Nephron (organoid): ENCODE measurements at regions not wholly inside any gene's neighbourhood (a gene's known extent, or its start where the extent isn't known, plus 50 kb on each side); places are given as distances from the start of the nearest gene placed in this dataset.
A peak's percentile ranks its signal among the peaks of the same experiment; 100 is the strongest.

Experiments used
- H3K27ac Mint-ChIP-seq, 3 experiments: 2 replicates each; pipeline ENCODE4 v1.8.0; 2020; ENCODE audit warnings: mixed read lengths in 3 of 3, mild to moderate bottlenecking in 2 of 3, moderate library complexity in 1 of 3
- H3K27me3 Mint-ChIP-seq: 2 replicates; pipeline ENCODE4 v1.8.0; 2021; ENCODE audit warnings: low read depth, mild to moderate bottlenecking, moderate library complexity, mixed read lengths
- H3K36me3 Mint-ChIP-seq: 2 replicates; pipeline ENCODE4 v1.8.0; 2020; ENCODE audit warnings: low read depth, mixed read lengths
- H3K4me1 Mint-ChIP-seq: 2 replicates; pipeline ENCODE4 v1.8.0; 2020; ENCODE audit warnings: mixed read lengths
- H3K4me3 Mint-ChIP-seq, 3 experiments: 2 replicates each; pipeline ENCODE4 v1.8.0; 2020; ENCODE audit warnings: mild to moderate bottlenecking in 3 of 3, mixed read lengths in 3 of 3, moderate library complexity in 2 of 3
- H3K9me3 Mint-ChIP-seq: 2 replicates; pipeline ENCODE4 v1.8.0; 2020; ENCODE audit warnings: mixed read lengths
- CTCF ChIP-seq, 3 experiments: fragments of 200-600 bp; sonication (generic); IDR thresholded peaks; one replicate each; pipeline ENCODE4 v1.5.0; 2021; ENCODE audit warnings: antibody characterized with exemption in 3 of 3; ENCODE audit not compliant: unreplicated experiment in 3 of 3

GRCh38 chr11:79667380-79667779, 226.6 kb upstream of the TENM4 start:
- H3K27ac Mint-ChIP-seq: no peak overlapping the region
- peaks cover 14% of the 10 kb centered on the region for H3K27me3 Mint-ChIP-seq
- no peaks in the 10 kb centered on the region for H3K9me3 Mint-ChIP-seq
- H3K4me1 Mint-ChIP-seq: peaks cover 50% of the 10 kb centered on the region
- no peak for TF ChIP-seq CTCF (IDR thresholded peaks at IDR 0.05; ENCODE audit: unreplicated experiment in 3 of 3)
- no peak overlapping the region for H3K4me3 Mint-ChIP-seq
- H3K36me3 Mint-ChIP-seq: no peaks in the 10 kb centered on the region

- peaks cover 13% of the 10 kb centered on the region for H3K27me3 Mint-ChIP-seq
Observed at GRCh38 chr11:79663017-79663416, 222.2 kb upstream of the TENM4 start.

GRCh38 chr11:79661373-79661772, 220.5 kb upstream of the TENM4 start:
- TF ChIP-seq CTCF (IDR thresholded peaks at IDR 0.05; ENCODE audit: unreplicated experiment in 3 of 3): no peak
- Mint-ChIP-seq H3K27ac (no peak overlapping the region), H3K9me3 (no peaks in the 10 kb centered on the region), H3K4me1 (peaks cover 21% of the 10 kb centered on the region), H3K4me3 (no peak overlapping the region), H3K27me3 (peaks cover 21% of the 10 kb centered on the region), H3K36me3 (no peaks in the 10 kb centered on the region)

More at GRCh38 chr11:79663017-79663416, 222.2 kb upstream of the TENM4 start:
- no peak overlapping the region for H3K4me3 Mint-ChIP-seq
- no peaks in the 10 kb centered on the region for H3K36me3 Mint-ChIP-seq
- no peaks in the 10 kb centered on the region for H3K9me3 Mint-ChIP-seq
- TF ChIP-seq CTCF (IDR thresholded peaks at IDR 0.05; ENCODE audit: unreplicated experiment in 3 of 3): no peak
- H3K4me1 Mint-ChIP-seq: peaks cover 36% of the 10 kb centered on the region
- H3K27ac Mint-ChIP-seq: no peak overlapping the region

GRCh38 chr11:79648766-79649520, 208.1 kb upstream of the TENM4 start:
- Mint-ChIP-seq H3K36me3 (no peaks in the 10 kb centered on the region), H3K27ac (peak overlapping the region in 1 of 3 experiments; percentile 35), H3K9me3 (no peaks in the 10 kb centered on the region), H3K27me3 (peaks cover 16% of the 10 kb centered on the region), H3K4me3 (no peak overlapping the region), H3K4me1 (peaks cover 6% of the 10 kb centered on the region)
- no peak for TF ChIP-seq CTCF (IDR thresholded peaks at IDR 0.05; ENCODE audit: unreplicated experiment in 3 of 3)

- Mint-ChIP-seq H3K27ac (no peak overlapping the region), H3K4me1 (no peaks in the 10 kb centered on the region), H3K36me3 (no peaks in the 10 kb centered on the region), H3K27me3 (peaks cover 7% of the 10 kb centered on the region), H3K9me3 (no peaks in the 10 kb centered on the region), H3K4me3 (no peak overlapping the region)
- TF ChIP-seq CTCF (IDR thresholded peaks at IDR 0.05; ENCODE audit: unreplicated experiment in 3 of 3): no peak
Observed at GRCh38 chr11:79637219-79637618, 196.4 kb upstream of the TENM4 start.

- H3K4me3 Mint-ChIP-seq: no peak overlapping the region
Observed at GRCh38 chr11:79634905-79635304, 194.1 kb upstream of the TENM4 start.

More at GRCh38 chr11:79634905-79635304, 194.1 kb upstream of the TENM4 start:
- no peaks in the 10 kb centered on the region for H3K36me3 Mint-ChIP-seq
- no peak for TF ChIP-seq CTCF (IDR thresholded peaks at IDR 0.05; ENCODE audit: unreplicated experiment in 3 of 3)
- peaks cover 7% of the 10 kb centered on the region for H3K27me3 Mint-ChIP-seq
- no peak overlapping the region for H3K27ac Mint-ChIP-seq
- no peaks in the 10 kb centered on the region for H3K9me3 Mint-ChIP-seq
- no peaks in the 10 kb centered on the region for H3K4me1 Mint-ChIP-seq
